ENCODE measurements at regions not wholly inside any gene's neighbourhood (a gene's known extent, or its start where the extent isn't known, plus 50 kb on each side); places are given as distances from the start of the nearest gene placed in this dataset.

DNA sequence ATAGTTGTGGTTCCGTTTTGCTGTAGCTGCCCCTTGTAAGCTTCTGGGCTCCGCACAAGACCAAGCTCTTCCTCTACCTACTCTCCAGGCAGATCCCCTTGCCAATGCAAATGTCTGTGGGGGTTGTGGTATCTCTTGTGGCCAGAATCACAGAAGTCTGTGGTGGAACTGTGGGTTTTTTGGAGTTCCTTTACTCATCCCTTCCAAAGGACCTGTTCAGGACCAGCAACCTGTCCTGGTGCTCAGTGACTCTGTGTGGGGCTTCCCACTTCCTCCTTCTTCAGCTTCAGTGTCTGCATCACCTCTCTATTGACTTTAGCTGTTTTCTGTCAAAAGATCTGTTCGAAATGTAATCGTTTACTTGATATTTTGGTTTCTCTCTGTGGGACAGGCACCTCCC, 441.3 kb upstream of the ADAMTSL1 start (continued):
- TF ChIP-seq POU2F2 (IDR thresholded peaks at IDR 0.05; ENCODE audit: borderline replicate concordance, low read depth, low read length) (no peak), MEF2A (IDR thresholded peaks at IDR 0.05; ENCODE audit: insufficient read depth, low read depth, low read length) (no peak), CEBPB (IDR thresholded peaks at IDR 0.05; ENCODE audit: borderline replicate concordance in 1 of 2, low read depth in 2 of 2, low read length in 2 of 2) (no peak), BRCA1 (IDR thresholded peaks at IDR 0.05; ENCODE audit: low read depth, low read length) (no peak), NFXL1 (IDR thresholded peaks at IDR 0.05; ENCODE audit: borderline replicate concordance) (no peak), RUNX3 (IDR thresholded peaks at IDR 0.05; ENCODE audit: low read length) (no peak), SUPT20H (IDR thresholded peaks at IDR 0.05; ENCODE audit: borderline replicate concordance, control insufficient read depth, low read depth, low read length) (no peak), WRNIP1 (IDR thresholded peaks at IDR 0.05; ENCODE audit: borderline replicate concordance, low read depth, low read length) (no peak), SPI1 (IDR thresholded peaks at IDR 0.05; ENCODE audit: borderline replicate concordance, insufficient read depth, low read depth, low read length) (no peak), NFIC (IDR thresholded peaks at IDR 0.05; ENCODE audit: low read depth, low read length) (no peak), NRF1 (conservative IDR thresholded peaks at IDR 0.05; ENCODE audit: low read depth, low read length) (no peak)
- TF ChIP-seq, protein P1, sequence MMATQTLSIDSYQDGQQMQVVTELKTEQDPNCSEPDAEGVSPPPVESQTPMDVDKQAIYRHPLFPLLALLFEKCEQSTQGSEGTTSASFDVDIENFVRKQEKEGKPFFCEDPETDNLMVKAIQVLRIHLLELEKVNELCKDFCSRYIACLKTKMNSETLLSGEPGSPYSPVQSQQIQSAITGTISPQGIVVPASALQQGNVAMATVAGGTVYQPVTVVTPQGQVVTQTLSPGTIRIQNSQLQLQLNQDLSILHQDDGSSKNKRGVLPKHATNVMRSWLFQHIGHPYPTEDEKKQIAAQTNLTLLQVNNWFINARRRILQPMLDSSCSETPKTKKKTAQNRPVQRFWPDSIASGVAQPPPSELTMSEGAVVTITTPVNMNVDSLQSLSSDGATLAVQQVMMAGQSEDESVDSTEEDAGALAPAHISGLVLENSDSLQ (IDR thresholded peaks at IDR 0.05): no peak
- TF ChIP-seq, protein P2, sequence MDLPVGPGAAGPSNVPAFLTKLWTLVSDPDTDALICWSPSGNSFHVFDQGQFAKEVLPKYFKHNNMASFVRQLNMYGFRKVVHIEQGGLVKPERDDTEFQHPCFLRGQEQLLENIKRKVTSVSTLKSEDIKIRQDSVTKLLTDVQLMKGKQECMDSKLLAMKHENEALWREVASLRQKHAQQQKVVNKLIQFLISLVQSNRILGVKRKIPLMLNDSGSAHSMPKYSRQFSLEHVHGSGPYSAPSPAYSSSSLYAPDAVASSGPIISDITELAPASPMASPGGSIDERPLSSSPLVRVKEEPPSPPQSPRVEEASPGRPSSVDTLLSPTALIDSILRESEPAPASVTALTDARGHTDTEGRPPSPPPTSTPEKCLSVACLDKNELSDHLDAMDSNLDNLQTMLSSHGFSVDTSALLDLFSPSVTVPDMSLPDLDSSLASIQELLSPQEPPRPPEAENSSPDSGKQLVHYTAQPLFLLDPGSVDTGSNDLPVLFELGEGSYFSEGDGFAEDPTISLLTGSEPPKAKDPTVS (IDR thresholded peaks at IDR 0.05; ENCODE audit: low read depth, low read length): no peak
- TF ChIP-seq, protein P3, sequence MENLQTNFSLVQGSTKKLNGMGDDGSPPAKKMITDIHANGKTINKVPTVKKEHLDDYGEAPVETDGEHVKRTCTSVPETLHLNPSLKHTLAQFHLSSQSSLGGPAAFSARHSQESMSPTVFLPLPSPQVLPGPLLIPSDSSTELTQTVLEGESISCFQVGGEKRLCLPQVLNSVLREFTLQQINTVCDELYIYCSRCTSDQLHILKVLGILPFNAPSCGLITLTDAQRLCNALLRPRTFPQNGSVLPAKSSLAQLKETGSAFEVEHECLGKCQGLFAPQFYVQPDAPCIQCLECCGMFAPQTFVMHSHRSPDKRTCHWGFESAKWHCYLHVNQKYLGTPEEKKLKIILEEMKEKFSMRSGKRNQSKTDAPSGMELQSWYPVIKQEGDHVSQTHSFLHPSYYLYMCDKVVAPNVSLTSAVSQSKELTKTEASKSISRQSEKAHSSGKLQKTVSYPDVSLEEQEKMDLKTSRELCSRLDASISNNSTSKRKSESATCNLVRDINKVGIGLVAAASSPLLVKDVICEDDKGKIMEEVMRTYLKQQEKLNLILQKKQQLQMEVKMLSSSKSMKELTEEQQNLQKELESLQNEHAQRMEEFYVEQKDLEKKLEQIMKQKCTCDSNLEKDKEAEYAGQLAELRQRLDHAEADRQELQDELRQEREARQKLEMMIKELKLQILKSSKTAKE (IDR thresholded peaks at IDR 0.05; ENCODE audit: low read depth, poor library complexity, severe bottlenecking): no peak
